SK-N-SH treated with all-trans-retinoic acid at 6 μM for 48 hours (cell line): ENCODE measurements at regions not wholly inside any gene's neighbourhood (a gene's known extent, or its start where the extent isn't known, plus 50 kb on each side); places are given as distances from the start of the nearest gene placed in this dataset.

Source experiments
- ATAC-seq: fragments of 200-7000 bp; cut with Tn5 transposase; 3 replicates; pipeline ENCODE4 v1.9.1; 2020; ENCODE audit warnings: mild to moderate bottlenecking, moderate library complexity
- ARNTL ChIP-seq: fragments of 450-650 bp; formaldehyde crosslinking; IDR thresholded peaks from 2 replicates; pipeline ENCODE4 v1.5.0; 2020; ENCODE audit warnings: low read depth, mild to moderate bottlenecking, moderate library complexity, borderline replicate concordance
- CSDC2 ChIP-seq: fragments of 250-450 bp; sonication (Bioruptor Pico); IDR thresholded peaks from 2 replicates; pipeline ENCODE4 v1.5.0; 2020; ENCODE audit warnings: mild to moderate bottlenecking, moderate library complexity
- ESRRG ChIP-seq: fragments of 250-450 bp; sonication (Bioruptor Pico); IDR thresholded peaks from 2 replicates; pipeline ENCODE4 v1.6.1; 2021; ENCODE audit warnings: mild to moderate bottlenecking
- GLIS3 ChIP-seq: fragments of 250-450 bp; sonication (Bioruptor Pico); IDR thresholded peaks from 2 replicates; pipeline ENCODE4 v1.5.0; 2020; ENCODE audit warnings: mild to moderate bottlenecking, moderate library complexity
- ISL1 ChIP-seq: fragments of 250-450 bp; sonication (Bioruptor Pico); IDR thresholded peaks from 2 replicates; pipeline ENCODE4 v2.1.2; 2022; ENCODE audit warnings: mild to moderate bottlenecking, moderate library complexity
- OSR1 ChIP-seq: fragments of 250-450 bp; sonication (Bioruptor Pico); IDR thresholded peaks from 2 replicates; pipeline ENCODE4 v1.8.0; 2022; ENCODE audit warnings: moderate library complexity, mild to moderate bottlenecking, inconsistent platforms
- POU6F1 ChIP-seq: fragments of 250-450 bp; sonication (Bioruptor Pico); IDR thresholded peaks from 2 replicates; pipeline ENCODE4 v1.8.0; 2021; ENCODE audit warnings: low read depth, mild to moderate bottlenecking, moderate library complexity, borderline replicate concordance
- PPARA ChIP-seq: fragments of 250-450 bp; sonication (Bioruptor Pico); IDR thresholded peaks from 2 replicates; pipeline ENCODE4 v1.5.0; 2020; ENCODE audit warnings: mild to moderate bottlenecking, borderline replicate concordance
- RARB ChIP-seq: fragments of 250-450 bp; sonication (Bioruptor Pico); IDR thresholded peaks from 2 replicates; pipeline ENCODE4 v1.8.0; 2021; ENCODE audit warnings: mild to moderate bottlenecking, moderate library complexity
- SNAI2 ChIP-seq: fragments of 250-450 bp; sonication (Bioruptor Pico); IDR thresholded peaks from 2 replicates; pipeline ENCODE4 v1.5.0; 2020; ENCODE audit warnings: mild to moderate bottlenecking, moderate library complexity
- TCF4 ChIP-seq: fragments of 250-450 bp; sonication (Bioruptor Pico); IDR thresholded peaks from 2 replicates; pipeline ENCODE4 v1.8.0; 2021; ENCODE audit warnings: mild to moderate bottlenecking, moderate library complexity, borderline replicate concordance
- TOX ChIP-seq: fragments of 250-450 bp; sonication (Bioruptor Pico); IDR thresholded peaks from 2 replicates; pipeline ENCODE4 v1.8.0; 2021; ENCODE audit warnings: mild to moderate bottlenecking, moderate library complexity, borderline replicate concordance
- TSHZ2 ChIP-seq: fragments of 250-450 bp; sonication (Bioruptor Pico); IDR thresholded peaks from 2 replicates; pipeline ENCODE4 v1.5.0; 2020; ENCODE audit warnings: mild to moderate bottlenecking, moderate library complexity
- ZFP3 ChIP-seq: fragments of 250-450 bp; sonication (Bioruptor Pico); IDR thresholded peaks from 2 replicates; pipeline ENCODE4 v1.5.0; 2020; ENCODE audit warnings: mild to moderate bottlenecking, moderate library complexity
- ZFP30 ChIP-seq: fragments of 450-650 bp; formaldehyde crosslinking; IDR thresholded peaks from 2 replicates; pipeline ENCODE4 v1.5.0; 2022; ENCODE audit warnings: mild to moderate bottlenecking, moderate library complexity
- ZNF70 ChIP-seq: fragments of 450-650 bp; formaldehyde crosslinking; IDR thresholded peaks from 2 replicates; pipeline ENCODE4 v1.5.0; 2020; ENCODE audit warnings: mild to moderate bottlenecking, moderate library complexity
- ZNF8 ChIP-seq: fragments of 450-650 bp; formaldehyde crosslinking; IDR thresholded peaks from 2 replicates; pipeline ENCODE4 v1.5.0; 2020; ENCODE audit warnings: mild to moderate bottlenecking, moderate library complexity
- TF ChIP-seq, protein P1 (sequence below): fragments of 250-450 bp; sonication (Bioruptor Pico); IDR thresholded peaks from 2 replicates; pipeline ENCODE4 v1.8.0; 2020; ENCODE audit warnings: mild to moderate bottlenecking, moderate library complexity, borderline replicate concordance
- TF ChIP-seq, protein P2 (sequence below): fragments of 250-450 bp; sonication (Bioruptor Pico); IDR thresholded peaks from 2 replicates; pipeline ENCODE4 v1.5.1; 2020; ENCODE audit warnings: low read depth, mild to moderate bottlenecking, moderate library complexity
- TF ChIP-seq, protein P3 (sequence below): fragments of 250-450 bp; sonication (Bioruptor Pico); IDR thresholded peaks from 2 replicates; pipeline ENCODE4 v1.5.1; 2021; ENCODE audit warnings: mild to moderate bottlenecking, moderate library complexity

DNA sequence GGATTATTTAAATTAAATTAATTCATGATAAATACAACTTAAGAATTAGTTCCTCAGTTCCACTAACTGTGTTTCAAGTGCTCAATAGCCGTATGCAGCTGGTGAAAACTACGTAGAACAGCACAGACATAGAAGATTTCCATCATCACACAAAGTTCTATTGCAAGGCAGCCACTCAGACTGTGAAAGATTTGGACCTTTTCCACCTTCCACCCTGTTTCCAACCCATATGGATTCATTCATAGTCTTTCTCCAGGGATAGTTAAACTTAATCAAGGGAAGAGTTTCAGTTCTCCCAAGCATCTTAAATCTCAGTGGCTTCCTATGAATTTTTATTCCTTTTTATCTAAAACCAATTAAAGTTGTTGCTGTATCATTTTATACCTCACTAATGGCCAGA lies 2030.8 kb downstream of the SUCLG1 start:
- TF ChIP-seq TSHZ2 (CRISPR knock-in tag), result no peak
- TF ChIP-seq SNAI2 (CRISPR knock-in tag), result no peak
- TF ChIP-seq PPARA (CRISPR knock-in tag), result no peak
- TF ChIP-seq TCF4 (CRISPR knock-in tag), result no peak
- no peak for TF ChIP-seq ISL1 (CRISPR knock-in tag)
- no peak for ATAC-seq

- no peak for TF ChIP-seq SNAI2 (CRISPR knock-in tag)
- no peak for TF ChIP-seq PPARA (CRISPR knock-in tag)
- no peak for TF ChIP-seq TOX
- TF ChIP-seq TCF4 (CRISPR knock-in tag), result no peak
- no peak for TF ChIP-seq GLIS3 (CRISPR knock-in tag)
- TF ChIP-seq RARB, result no peak
- TF ChIP-seq POU6F1, result no peak
- no peak for TF ChIP-seq ZFP3
- TF ChIP-seq ZNF8 (CRISPR knock-in tag), result no peak
- TF ChIP-seq CSDC2, result no peak
- TF ChIP-seq, all 23 proteins: peak for 0
- ATAC-seq, result no peak
These were observed 2047.1 kb downstream of the SUCLG1 start for GRCh38 chr2:82412021-82412420.

- TF ChIP-seq ARNTL (CRISPR knock-in tag) (no peak), GLIS3 (CRISPR knock-in tag) (no peak), TOX (no peak), ESRRG (CRISPR knock-in tag) (no peak), OSR1 (CRISPR knock-in tag) (no peak), ZNF70 (no peak), POU6F1 (no peak), ZFP30 (CRISPR knock-in tag) (no peak)
- TF ChIP-seq, protein P1, sequence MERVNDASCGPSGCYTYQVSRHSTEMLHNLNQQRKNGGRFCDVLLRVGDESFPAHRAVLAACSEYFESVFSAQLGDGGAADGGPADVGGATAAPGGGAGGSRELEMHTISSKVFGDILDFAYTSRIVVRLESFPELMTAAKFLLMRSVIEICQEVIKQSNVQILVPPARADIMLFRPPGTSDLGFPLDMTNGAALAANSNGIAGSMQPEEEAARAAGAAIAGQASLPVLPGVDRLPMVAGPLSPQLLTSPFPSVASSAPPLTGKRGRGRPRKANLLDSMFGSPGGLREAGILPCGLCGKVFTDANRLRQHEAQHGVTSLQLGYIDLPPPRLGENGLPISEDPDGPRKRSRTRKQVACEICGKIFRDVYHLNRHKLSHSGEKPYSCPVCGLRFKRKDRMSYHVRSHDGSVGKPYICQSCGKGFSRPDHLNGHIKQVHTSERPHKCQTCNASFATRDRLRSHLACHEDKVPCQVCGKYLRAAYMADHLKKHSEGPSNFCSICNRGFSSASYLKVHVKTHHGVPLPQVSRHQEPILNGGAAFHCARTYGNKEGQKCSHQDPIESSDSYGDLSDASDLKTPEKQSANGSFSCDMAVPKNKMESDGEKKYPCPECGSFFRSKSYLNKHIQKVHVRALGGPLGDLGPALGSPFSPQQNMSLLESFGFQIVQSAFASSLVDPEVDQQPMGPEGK, result no peak
- TF ChIP-seq, protein P2, sequence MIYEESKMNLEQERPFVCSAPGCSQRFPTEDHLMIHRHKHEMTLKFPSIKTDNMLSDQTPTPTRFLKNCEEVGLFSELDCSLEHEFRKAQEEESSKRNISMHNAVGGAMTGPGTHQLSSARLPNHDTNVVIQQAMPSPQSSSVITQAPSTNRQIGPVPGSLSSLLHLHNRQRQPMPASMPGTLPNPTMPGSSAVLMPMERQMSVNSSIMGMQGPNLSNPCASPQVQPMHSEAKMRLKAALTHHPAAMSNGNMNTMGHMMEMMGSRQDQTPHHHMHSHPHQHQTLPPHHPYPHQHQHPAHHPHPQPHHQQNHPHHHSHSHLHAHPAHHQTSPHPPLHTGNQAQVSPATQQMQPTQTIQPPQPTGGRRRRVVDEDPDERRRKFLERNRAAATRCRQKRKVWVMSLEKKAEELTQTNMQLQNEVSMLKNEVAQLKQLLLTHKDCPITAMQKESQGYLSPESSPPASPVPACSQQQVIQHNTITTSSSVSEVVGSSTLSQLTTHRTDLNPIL (CRISPR knock-in tag), result no peak
These were observed 2048.0 kb downstream of the SUCLG1 start for GRCh38 chr2:82411071-82411470.

DNA sequence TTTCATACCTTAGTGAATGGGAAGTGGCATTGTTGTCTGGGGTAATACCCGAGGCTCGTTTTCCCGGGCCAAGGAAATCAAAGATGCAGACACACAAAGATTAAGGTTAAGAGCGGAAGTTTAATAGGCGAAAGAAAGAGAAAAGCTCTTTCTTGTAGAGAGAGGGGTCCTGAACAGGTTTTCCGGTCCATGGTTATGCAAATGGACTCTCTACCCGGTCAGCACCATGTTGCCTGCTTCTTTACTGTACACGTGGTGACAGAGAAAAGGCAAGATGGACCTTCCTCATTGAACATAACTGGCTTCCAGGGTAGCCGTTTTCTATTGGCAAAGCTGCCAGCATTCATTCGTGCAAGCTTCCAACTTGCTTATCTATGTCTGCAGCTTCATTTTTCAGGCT lies 2063.5 kb downstream of the SUCLG1 start:
- ATAC-seq, result no peak
- TF ChIP-seq OSR1 (CRISPR knock-in tag), result no peak
- TF ChIP-seq, protein P3, sequence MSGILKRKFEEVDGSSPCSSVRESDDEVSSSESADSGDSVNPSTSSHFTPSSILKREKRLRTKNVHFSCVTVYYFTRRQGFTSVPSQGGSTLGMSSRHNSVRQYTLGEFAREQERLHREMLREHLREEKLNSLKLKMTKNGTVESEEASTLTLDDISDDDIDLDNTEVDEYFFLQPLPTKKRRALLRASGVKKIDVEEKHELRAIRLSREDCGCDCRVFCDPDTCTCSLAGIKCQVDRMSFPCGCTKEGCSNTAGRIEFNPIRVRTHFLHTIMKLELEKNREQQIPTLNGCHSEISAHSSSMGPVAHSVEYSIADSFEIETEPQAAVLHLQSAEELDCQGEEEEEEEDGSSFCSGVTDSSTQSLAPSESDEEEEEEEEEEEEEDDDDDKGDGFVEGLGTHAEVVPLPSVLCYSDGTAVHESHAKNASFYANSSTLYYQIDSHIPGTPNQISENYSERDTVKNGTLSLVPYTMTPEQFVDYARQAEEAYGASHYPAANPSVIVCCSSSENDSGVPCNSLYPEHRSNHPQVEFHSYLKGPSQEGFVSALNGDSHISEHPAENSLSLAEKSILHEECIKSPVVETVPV (CRISPR knock-in tag), result no peak
- no peak for TF ChIP-seq ARNTL (CRISPR knock-in tag)
- TF ChIP-seq, protein P2 (CRISPR knock-in tag), result no peak

More at GRCh38 chr2:82411071-82411470, 2048.0 kb downstream of the SUCLG1 start:
- no peak for ATAC-seq
